Eye (tissue), 1 donor: ENCODE measurements at regions not wholly inside any gene's neighbourhood (a gene's known extent, or its start where the extent isn't known, plus 50 kb on each side); places are given as distances from the start of the nearest gene placed in this dataset.
"Not testable (repeated sequence)": the region's sequence is repeated elsewhere in the genome, so short reads cannot be mapped to it uniquely, and the experiment has no call there.

Experiments used
- DNase-seq: peaks from one replicate; pipeline ENCODE4 v3.0.0-alpha.2; 2015

- no peak for DNase-seq
Observed at GRCh38 chr22:45061332-45061731, 51.5 kb upstream of the PHF21B start.

- peak; percentile 20 for DNase-seq
Observed at GRCh38 chr22:45064313-45065278, 54.8 kb upstream of the PHF21B start.

GRCh38 chr22:45065726-45066125 lies 55.9 kb upstream of the PHF21B start:
- no peak for DNase-seq

- no peak for DNase-seq
Observed at GRCh38 chr22:45067731-45068130, 57.9 kb upstream of the PHF21B start.

DNA sequence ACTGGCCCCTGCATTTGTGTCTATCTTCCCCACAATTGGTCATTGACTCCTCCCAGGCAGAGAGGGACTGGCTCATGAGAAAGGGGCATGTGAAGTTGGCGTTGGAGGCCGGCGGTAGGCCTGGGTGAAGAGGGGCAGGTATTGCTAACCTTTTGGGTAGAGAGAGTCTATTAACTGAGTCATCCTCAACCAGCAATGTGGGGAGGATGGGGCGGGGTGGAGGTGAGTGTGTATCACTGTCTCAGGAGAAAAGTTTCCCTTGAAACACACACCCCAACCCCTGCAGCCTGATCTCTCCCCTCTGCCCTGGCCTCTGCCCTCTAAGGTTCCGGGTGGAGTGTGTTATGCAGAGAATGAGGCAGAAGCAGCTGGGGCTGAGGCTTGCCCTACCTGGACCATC lies 60.1 kb upstream of the PHF21B start:
- no peak for DNase-seq

- no peak for DNase-seq
Observed at GRCh38 chr22:45071618-45072017, 61.8 kb upstream of the PHF21B start.

DNA sequence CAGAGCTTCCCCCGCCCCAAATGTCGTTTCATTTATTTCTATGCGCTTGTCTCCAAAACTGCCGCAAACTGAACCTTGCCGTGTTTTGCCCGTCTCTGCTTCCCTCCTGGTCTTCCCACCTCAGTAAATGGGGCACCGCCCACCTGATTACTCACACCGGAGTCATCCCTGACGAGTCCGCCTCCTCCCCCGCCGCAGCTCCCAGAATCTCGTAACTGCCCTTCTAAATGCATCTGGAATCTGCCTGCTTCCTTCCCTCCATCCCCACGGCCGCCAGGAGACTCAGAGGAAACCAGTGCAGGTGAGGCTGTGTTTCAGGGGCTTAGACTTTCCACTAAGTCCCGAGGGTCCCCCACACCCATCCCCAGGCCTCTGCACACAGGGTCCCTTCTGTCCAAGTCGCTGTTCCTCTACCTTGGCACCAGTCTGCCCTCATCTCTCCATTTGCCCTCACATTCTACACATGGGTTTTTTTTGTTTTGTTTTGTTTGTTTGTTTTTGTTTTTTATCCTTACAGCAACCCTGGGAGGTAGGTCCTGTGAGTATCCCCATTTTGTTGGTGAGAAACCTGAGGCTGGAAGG lies 62.6 kb upstream of the PHF21B start:
- no peak for DNase-seq

GRCh38 chr22:45073064-45073463 lies 63.3 kb upstream of the PHF21B start:
- DNase-seq = no peak

GRCh38 chr22:45077286-45077685 lies 67.5 kb upstream of the PHF21B start:
- peak; percentile 75 for DNase-seq

DNA sequence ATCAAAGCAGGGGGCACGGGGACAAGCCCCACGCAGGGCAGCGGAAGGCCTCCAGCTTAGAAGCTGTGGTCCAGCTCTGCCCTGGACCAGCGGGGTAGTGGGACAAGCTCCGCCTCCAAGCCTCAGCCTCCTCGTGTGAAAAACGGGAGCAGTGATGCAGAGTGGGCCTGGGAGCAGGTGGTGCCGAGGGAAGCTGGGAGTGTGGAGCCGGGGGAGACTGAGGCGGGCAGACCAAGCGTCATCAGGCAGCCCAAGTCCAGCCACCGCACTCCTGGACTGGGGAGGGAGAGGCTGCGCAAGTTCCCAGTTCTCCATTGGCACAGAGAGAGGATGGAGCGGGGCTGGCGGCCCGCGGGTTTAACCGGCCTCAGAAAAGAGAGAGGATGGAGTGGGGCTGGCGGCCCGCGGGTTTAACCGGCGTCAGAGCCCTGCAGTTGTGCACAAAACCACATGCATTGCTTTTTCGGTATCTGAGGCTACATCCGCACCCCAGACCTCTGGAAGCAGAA lies 68.1 kb upstream of the PHF21B start:
- no peak for DNase-seq

DNA sequence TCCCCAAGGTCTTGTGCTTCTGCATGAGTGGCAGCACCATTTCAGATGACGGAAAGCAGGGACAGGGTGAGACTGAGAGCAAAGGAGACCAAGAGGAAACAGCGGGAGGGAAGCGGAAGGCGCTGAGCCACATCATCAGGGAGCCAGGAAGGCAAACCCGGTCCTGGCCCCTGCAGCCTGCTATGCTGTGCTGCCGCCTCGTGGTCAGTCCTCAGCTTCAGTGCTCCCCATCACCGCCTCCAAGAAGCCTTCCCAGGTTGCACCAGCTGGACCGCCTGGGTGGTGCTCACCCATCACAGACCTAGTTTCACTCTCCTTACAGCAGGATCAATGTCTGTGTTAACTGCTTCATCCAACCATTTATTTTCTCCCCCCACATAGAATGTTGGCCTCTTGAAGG lies 73.0 kb upstream of the PHF21B start:
- no peak for DNase-seq

- DNase-seq = no peak
Observed at GRCh38 chr22:45083659-45084305, 74.0 kb upstream of the PHF21B start.

GRCh38 chr22:45084400-45084920 lies 74.7 kb upstream of the PHF21B start:
- no peak for DNase-seq

DNA sequence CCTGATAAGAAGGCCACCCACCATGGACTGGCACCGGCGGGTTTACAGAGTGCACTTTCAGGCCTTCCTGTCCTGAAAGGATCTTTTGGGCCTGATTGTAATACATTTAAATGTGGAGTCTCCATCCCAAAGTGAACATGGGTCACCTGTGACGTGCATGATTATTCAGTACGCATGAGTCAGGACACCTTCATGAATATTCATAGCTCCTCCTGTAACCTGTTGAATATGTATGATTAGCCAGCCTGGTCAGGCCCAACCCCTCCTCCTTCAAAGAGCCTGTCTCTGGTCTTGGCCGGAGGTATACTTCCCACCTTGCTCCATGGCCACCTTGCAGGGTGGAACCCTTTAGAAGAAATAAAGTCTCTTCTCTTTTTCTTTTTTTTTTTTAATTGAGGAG lies 75.9 kb upstream of the NUP50 start:
- DNase-seq = no peak

DNA sequence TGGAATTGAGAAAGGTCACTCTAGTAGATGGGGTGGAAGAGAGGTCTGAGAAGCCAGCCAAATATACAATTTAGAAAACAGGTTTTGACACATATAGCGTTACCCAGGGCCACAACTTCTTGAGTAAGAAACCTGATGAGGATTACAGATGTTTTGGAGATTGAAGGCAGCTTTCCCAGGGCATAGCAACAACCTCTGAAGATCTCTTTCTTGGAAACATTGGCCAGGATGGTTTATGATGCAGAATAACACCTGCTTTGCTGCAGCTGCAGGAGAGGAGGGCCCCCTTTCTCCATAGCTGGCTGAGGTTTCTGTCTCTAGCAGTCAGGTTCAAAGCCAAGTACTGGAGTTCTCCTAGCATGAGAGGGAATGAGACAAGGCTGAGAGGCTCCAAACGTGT lies 75.1 kb upstream of the NUP50 start:
- DNase-seq = no peak

DNA sequence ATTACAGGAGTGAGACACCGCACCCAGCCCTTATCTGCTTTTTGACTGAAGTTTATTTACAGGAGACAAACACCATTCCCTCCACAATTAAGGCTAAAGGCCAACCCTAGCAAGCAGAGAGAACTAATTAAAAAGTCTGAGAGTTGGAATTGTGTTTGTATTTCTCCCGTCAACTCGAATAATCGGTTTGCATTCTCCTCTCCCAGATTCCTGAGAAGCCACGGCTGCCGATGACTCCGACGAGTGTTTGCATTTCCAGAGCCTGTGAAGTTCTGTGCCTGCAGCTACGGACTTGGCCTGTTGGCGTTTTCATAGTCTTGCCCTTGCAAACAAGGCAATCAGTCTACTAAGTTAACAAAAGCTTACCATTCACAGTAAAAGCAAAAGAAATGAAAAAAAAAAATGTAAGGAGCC lies 73.2 kb upstream of the NUP50 start:
- DNase-seq = peak; percentile 70

GRCh38 chr22:45091254-45091854 lies 72.4 kb upstream of the NUP50 start:
- DNase-seq = no peak

GRCh38 chr22:45091875-45092274 lies 71.8 kb upstream of the NUP50 start:
- not testable (repeated sequence) for DNase-seq

DNA sequence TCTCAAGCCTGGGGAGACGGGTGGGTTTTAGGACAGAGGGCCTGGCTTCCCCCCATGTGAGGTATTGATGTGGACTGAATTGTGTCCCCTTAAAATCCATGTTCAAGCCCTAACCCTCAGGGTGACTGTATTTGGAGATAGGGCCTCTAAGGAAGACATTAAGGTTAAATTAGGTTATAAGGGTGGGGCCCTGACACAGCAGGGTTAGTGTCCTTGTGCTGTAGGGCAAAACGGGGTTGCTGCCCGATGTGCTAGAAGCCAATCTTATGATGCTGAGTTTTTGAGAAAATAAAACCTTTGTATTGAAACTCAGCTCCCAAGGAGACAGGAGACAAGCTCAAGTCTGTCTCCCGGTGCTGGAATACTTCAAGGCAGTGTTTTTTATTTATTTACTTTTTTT lies 71.1 kb upstream of the NUP50 start:
- no peak for DNase-seq

GRCh38 chr22:45093609-45094008 lies 70.1 kb upstream of the NUP50 start:
- DNase-seq = no peak

GRCh38 chr22:45094081-45094720 lies 69.5 kb upstream of the NUP50 start:
- DNase-seq = no peak

DNA sequence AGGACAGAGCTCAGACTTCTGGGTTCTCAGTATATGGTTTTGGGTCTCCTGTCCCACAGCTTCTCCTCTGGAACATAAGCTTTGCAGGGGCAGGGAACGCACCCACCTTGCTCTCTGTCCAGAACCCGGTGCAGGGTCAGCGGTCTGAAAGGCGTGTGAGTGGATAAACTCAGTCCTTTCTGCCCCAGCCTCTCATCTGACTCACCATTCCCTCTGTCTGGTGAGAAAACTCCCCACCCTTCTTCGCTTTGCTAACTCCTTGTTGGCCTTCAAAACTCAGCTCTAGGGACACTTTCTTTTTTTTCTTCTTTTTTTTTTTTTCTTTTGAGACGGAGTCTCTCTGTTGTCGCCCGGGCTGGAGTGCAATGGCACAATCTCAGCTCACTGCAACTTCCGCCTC lies 68.9 kb upstream of the NUP50 start:
- no peak for DNase-seq
